NCI-H187 (cell line): ENCODE measurements at regions not wholly inside any gene's neighbourhood (a gene's known extent, or its start where the extent isn't known, plus 50 kb on each side); places are given as distances from the start of the nearest gene placed in this dataset.
"Not testable (repeated sequence)": the region's sequence is repeated elsewhere in the genome, so short reads cannot be mapped to it uniquely, and the experiment has no call there.

Experiments used
- DNase-seq, 2 experiments: peaks; one replicate each; lab custom pipeline; 2025; lab: John Stamatoyannopoulos, UW

GRCh38 chr13:33550885-33551284 is 265.3 kb upstream of the STARD13 start:
- no peak for DNase-seq

DNA sequence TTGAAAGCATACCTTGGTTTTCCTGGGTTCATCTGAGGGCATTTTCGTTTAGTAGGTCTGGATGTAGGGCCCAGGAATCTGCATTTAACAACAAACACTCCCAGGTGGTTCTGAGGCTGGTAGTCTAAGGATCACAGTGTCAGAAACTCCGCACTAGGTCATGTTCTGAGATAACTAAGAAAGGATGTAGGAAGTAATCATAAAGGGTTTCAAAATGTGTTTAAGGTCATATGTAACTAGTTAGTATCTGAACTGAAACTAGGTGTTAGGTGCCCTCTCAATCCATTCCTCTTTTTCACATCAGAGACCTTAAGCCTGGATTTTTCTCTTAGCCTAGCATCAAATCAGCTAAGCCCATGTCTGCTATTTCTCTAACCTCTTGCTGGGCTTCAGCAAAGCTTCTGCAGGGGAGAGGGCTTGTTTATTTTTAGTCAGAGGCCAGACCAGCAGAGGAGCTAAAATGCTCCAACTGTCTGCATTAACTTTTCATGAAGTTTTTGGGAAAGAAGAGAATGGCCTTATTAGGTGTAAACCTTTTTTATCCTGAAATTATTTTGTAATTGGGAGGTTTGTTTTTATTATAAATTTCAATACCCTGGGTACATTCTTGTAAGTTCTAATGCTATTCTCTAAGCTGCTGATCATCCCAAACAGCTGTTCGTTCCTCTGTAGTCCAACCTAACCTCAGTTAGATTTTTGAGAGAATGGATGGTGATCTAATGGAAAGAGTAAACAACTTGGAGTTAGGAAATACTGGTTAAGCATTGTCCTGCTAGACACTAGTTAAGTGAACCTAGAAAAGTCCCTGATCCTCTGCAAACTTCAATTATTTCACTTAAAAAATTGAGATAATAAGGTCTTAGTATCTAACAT is 262.8 kb upstream of the RFC3 start:
- DNase-seq, result no peak

GRCh38 chr13:33556828-33557227 is 261.1 kb upstream of the RFC3 start:
- no peak for DNase-seq

- DNase-seq, result no peak
Measured at GRCh38 chr13:33560726-33561125, 257.2 kb upstream of the RFC3 start.

GRCh38 chr13:33561627-33562026 is 256.3 kb upstream of the RFC3 start:
- no peak for DNase-seq

GRCh38 chr13:33571618-33572017 is 246.3 kb upstream of the RFC3 start:
- DNase-seq, result no peak

DNA sequence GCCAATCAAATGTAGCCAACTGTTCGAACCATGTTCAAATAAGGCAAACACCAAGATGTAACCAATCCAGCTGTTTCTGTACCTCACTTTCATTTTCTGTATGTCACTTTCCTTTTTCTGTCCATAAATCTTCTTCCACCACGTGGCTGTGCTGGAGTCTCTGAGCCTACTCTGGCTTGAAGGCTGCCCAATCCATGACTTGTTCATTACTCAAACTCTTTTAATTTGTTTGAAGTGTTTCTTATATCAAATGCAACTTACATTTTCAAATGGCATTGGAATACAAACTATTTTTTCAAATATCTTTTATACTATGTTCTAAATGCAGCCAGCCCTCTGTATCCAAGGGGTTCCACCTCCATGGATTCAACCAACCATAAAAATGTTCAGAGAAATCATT is 245.6 kb upstream of the RFC3 start:
- DNase-seq, result not testable (repeated sequence)

DNA sequence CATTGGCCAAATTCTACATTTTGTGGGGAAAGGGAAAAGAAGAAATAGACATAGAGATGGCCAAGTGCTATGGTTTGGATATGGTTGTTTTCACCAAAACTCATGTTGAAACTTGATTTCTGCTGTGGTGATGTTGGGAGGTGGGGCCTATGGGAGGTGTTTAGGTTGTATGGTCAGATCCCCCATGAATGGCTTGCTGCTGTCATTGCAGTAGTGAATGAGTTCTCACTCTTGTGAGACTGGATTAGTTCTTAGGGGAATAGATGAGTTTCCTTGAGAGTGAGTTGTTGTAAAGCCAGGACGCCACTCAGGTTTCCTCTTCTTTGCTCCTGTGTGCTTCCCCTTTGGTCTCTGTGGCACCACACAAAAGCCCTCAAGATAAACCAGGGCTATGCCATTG is 242.6 kb upstream of the RFC3 start:
- no peak for DNase-seq

GRCh38 chr13:33577007-33577406 is 240.9 kb upstream of the RFC3 start:
- no peak for DNase-seq

- no peak for DNase-seq
Measured at GRCh38 chr13:33578786-33579185, 239.2 kb upstream of the RFC3 start.

DNA sequence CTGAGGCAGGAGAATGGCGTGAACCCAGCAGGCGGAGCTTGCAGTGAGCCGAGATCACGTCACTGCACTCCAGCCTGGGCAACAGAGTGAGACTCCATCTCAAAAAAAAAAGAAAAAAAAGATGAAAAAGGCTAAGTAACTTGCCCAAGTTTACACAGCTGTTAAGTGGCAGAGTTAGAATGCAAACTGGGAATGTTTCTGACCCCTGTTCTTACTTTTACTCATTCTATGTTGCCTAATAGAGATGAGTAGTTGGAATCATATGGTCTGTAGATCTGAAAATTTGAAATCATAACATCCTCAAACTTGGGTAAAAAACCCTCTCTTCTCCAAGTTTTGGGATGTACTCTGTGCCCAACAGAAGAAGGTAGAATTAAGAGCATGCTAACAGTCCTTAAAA is 235.8 kb upstream of the RFC3 start:
- no peak for DNase-seq

DNA sequence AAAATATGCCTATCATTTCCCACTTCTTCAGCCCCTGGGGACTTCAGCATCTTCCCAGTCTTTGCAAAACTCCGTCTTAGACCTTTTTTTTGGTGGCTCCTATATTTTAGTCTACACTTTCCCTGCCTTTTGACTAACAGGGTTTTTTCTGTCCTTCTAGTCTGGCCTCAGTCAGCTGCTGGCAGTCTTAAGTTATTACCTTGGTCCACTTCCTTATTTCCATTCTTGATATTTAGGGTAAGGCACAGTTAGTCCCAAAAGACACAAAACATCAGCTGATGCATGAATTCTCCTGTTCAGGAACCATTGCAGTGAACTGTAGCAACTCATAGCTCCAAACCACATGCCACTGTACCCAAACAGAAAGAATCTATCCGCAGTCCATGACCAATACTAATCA is 234.6 kb upstream of the RFC3 start:
- no peak for DNase-seq

GRCh38 chr13:33590936-33591335 is 227.0 kb upstream of the RFC3 start:
- no peak for DNase-seq

- DNase-seq, result no peak
Measured at GRCh38 chr13:33606692-33607091, 211.3 kb upstream of the RFC3 start.

DNA sequence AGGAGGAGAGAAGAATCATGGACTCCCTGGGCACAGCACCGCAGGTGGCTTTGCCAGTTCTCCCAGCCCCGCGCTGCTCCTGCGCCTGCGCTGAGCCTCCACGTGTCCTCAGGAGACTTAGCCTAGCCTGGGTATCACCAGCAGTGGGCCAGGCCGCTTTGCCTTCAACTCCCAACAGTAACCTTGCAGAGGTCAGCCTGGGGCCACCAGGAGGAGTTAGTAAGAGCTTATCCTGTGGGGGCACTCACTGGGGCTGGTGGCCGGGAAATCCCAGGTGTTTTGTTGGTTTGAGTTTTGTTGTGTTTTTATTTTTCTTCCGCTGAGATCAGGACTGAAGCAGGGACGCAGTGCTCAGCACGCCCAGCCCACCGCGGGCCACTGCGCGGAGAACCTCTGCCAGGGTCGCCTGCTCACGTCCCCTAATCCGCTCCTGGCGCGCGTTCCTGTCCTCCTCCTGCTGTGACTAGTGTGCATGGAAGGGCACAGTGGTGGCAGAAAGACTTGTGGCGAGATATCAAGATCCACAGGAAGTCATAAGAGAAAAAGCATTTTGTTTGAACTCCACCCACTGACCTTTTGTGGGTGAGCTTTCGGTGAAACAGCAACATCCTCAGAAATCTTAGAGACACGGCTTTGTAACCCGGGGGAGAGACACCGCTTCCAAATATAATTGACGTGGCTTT is 207.4 kb upstream of the RFC3 start:
- no peak for DNase-seq

DNA sequence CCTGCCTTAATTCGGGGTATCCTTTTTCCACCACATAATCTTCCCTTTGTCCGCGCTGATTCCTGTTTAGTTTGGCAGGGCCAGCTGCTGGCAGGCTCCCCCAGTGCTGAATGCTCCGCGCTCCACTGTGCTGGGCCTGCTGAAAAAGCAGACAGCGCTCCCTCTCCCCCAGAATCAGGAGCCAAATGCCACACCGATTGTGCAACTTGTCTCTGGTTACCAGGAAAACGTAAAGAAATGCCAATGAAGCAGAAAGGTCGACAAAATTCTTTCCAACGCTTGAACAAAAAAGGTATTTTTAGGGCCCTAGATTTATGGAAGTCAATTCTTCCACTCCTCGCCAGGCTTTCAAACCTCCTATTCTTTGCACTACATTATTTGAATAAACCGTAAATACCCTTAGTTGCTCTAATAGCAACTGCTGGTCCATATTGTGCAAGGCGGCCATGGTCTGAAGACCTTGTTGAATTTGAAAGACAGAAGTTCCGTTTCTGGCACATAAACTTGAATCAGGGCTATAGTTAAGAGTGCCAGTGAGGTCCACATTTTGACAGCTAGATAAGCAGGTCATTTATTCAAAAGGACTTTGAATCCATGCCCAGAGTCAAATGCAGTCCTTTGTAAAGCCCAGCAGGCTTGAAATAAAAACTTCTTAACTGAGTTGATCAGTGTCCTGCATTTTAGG is 206.7 kb upstream of the RFC3 start:
- DNase-seq, result no peak

DNA sequence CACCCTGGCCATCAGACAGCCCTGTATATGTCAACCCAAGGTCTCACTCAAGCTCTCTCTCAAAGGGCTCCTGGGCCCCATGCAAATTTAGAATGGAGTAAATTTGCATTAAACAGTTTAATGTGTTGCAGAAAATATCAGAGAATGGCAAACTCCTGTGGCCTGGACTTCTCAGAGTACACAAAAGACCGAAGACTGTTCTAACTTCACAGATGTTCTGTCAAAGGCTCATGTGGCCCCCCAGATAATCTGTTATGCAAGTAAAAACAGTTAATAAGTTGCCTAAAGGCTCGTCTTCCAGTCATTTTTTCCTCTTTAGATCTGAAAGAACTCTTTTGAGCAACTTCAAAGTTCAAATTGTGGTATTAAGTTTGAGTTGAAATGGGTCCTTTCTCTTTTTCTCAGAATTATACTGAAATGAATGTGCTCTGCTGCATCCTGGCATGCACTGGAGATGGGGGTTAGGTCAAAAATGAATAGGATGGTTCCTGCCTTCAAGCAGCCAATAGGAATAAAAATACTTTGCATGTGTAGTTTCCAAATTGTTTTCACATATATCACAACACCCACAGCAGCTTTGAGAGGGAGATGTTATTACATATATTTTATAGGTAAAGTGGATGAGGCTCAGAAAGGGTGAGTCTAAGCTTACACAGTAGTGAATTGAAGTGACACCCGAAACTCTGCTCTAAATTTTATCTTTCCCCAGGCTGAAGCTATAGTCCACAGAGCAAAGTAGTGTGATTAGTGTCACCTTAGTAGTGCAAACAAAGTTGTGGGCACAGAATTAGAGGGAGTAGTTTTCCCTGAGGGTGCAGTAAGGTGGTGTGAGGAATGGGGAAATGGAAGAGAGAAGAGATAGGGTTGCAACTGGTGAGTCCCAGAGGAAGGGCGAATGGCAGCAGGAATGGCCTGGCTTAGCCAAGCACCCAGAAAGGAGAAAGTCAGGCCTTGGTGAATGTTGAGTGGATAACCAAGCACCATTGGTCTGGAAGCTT is 205.0 kb upstream of the RFC3 start:
- no peak for DNase-seq

DNA sequence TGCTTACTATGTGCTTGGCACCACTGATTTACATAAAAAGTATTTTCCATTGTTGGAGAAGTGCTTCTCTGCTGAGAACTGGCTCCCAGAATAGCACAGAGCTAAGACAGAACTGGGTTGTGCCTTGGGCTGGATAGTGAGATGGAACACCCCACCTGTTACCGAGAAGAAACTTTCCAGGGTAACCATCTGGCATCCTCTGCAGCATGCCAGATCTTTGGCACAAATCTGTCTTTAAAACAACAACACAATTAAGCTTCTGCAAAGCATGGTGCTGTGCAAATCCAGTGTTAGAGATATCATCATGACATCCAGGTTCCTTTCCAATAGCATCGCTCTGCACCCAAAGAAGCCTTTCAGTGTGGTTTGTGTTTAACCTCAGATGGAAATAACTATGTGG is 202.5 kb upstream of the RFC3 start:
- DNase-seq, result no peak

DNA sequence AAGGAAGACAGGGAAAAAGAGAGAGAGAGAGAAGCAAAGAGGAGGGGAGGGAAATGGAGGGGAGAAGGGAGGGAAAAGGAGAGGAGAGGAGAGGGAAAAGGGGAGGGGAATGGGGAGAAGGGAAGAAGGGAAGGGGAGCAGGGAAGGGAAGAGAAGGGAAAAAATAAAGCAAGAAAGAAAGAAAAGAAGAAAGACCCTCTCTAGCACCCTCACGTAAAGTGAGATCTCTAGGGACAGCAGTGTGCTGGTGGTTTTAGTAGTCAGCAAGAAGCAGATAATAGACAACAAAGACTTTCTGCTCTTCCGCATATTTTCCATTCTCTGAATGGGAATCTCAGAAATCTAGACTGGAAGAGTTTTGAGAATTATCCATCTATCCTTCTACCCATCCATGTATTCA is 201.8 kb upstream of the RFC3 start:
- DNase-seq, result no peak

DNA sequence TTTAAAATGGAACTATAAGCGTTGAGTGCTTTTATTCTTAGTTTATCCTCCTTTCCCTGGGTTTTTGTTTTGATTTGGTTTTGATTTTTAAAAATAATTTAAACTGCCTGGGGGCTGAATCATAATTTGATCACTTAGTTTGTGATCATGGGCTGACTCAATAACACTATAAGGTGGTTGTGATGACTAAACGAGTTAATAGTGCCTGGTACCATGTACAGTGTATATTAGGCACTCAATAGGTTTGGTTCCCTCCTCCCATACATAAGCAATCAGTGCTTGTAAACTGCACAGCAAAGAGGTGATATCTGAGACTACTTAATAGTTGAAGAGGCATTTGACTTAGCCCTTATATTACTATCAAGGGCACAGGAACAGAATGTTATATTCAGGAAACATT is 200.9 kb upstream of the RFC3 start:
- DNase-seq, result no peak

DNA sequence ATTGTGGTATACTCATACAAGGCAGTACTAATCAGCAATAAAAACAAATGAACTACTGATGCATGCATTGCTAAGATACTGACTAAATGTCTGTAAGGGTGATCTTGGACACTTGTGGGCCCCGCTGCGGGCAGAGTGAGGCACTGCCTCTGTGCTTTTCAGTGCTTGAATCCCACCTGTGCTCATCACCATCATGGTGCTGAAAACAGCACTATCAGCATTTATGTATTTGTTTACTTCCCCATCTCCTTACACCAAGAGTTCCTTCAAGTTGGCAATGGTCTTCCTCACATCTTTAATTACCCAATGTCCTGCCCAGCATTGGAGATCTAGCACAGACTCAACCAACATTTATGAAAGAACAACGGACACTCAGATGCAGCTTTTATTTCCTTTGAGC is 193.7 kb upstream of the RFC3 start:
- DNase-seq, result no peak

DNA sequence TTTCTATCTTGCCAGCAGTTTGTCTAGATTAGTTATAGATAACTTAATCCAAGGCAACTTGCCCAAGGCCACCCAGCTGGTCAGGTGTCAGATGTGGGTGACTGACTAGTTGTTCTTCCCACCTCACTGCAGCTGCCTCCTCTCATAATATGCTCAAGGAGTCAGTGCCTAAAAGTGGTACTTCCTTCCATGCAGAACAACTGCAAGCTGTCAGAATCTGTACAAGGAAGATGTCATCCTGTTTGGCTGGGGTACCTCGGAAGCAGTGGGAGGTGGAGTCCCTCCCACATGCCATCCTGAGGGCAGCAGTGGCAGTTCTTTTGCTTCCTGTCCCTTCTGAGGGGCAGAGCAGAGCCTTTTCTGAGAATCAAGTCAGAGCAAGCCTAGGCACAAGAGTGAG is 193.2 kb upstream of the RFC3 start:
- no peak for DNase-seq
